ENCODE measurements at regions not wholly inside any gene's neighbourhood (a gene's known extent, or its start where the extent isn't known, plus 50 kb on each side); places are given as distances from the start of the nearest gene placed in this dataset.
"Not testable (repeated sequence)": the region's sequence is repeated elsewhere in the genome, so short reads cannot be mapped to it uniquely, and the experiment has no call there.

GRCh38 chr9:97248252-97248651, 59.2 kb upstream of the CCDC180 start:
- DNase-seq: not testable (repeated sequence)

GRCh38 chr9:97243606-97244005, 63.9 kb upstream of the CCDC180 start:
- no peak for DNase-seq

GRCh38 chr9:97241430-97241829, 66.0 kb upstream of the CCDC180 start:
- DNase-seq: not testable (repeated sequence)

DNA sequence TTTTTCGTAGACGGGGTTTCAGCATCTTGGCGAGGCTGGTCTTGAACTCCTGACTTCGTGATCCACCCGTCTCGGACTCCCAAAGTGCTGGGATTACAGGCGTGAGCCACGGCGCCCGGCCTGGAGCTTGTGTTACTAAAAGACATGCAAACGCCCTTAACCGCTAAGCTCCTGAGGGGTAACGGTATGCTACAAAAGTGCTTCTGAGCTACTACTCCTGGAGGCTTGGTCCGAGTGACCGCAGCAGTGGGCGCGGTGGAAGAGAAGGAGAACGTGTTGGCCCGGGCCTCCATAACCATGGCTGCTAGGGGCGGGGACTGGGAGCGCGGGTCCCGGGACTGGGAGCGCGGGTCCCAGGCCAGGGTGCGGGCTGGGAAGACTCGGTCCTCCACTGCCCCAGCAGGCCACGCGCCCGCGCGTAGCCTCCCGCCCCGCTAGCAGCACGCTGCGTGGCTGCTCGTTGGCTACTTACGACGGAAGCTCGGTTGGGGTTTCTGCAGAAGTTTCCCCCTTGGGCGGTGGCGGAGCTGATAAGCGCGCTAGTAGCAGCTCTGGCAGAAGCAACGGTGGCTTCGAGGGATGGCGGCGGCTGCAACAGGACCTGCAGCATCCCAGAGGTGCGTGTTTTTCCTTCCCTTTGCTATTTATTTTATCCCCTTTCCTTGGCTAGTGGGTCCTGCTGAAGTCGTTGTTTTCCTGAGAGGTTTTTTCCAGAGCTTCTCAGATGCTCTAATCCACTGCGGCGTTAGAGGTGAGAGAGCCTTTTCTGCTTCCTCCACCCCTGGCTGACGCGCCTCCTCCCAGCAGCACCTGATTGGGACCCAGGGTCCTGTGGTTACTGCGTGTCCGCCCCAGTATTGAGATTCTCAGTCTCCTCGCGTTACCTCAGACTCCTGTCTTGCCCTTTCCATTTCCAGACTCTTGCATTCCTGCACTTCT, 69.2 kb upstream of the CCDC180 start:
- DNase-seq: peak; percentile 28

- no peak for DNase-seq
Observed at GRCh38 chr9:97237311-97237786, 70.1 kb upstream of the CCDC180 start.

DNA sequence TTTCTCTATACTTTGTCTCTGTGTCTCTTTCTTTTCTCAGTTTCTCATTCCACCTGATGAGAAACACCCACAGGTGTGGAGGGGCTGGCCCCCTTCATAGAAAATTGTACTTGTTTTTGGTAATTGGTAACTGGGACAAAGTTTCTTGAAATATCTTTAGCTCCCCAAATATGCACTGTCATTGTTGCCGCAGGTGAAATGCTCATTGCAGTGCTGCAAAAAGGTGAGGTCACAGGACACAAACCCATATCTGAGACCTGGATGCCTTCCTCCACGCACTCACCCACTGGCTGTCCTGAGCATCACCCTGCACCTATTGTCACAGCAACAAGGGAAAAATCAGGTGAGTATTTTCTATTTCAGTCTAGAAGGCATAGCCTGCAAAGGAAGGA, 74.5 kb upstream of the CCDC180 start:
- DNase-seq: not testable (repeated sequence)

- DNase-seq: not testable (repeated sequence)
Observed at GRCh38 chr9:97232060-97233008, 75.1 kb upstream of the CCDC180 start.

- DNase-seq: not testable (repeated sequence)
Observed at GRCh38 chr9:97222393-97222792, 85.1 kb upstream of the CCDC180 start.

DNA sequence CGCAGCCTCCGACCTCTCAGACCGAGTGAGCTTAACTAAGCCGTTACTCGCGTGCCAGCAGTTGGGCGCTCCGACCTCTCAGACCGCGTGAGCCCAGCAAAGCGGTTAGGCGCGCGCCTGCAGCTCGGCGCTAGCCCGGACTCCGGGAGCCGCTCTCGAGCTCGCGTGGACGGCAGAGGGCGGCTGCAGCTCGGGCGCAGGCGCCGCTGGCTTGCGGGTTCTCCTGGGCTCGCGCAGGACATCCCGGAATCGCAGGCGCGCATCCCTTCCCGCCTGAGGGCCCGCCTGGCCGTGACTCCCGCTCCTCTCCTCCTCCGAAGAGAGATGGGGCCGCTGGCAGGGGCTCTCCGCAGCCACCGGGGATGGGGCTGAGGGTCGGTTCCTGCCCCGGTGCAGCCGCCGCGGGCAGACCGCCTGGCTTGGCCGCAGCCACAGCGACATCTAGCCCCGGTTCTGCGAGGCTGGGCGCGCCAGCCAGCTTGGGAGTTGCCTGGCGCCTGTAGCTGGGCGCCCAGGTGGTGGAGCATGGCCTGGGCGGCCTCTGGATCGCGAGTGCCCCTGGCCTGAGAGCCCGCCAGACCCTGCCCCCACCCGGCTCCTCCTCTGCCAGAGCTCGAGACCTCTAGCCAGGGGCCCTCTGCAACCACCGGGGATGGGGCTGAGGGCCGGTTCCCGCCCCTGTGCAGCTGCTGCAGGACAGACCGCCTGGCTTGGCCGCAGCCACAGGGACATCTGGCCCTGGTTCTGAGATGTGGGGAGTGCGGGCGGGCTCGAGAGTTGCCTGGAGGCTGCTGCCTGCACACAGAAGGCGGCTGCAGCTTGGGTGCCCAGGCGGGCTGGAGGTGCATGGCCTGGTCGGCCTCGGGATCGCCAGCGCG, 85.7 kb upstream of the CCDC180 start:
- DNase-seq: peak; percentile 62

DNA sequence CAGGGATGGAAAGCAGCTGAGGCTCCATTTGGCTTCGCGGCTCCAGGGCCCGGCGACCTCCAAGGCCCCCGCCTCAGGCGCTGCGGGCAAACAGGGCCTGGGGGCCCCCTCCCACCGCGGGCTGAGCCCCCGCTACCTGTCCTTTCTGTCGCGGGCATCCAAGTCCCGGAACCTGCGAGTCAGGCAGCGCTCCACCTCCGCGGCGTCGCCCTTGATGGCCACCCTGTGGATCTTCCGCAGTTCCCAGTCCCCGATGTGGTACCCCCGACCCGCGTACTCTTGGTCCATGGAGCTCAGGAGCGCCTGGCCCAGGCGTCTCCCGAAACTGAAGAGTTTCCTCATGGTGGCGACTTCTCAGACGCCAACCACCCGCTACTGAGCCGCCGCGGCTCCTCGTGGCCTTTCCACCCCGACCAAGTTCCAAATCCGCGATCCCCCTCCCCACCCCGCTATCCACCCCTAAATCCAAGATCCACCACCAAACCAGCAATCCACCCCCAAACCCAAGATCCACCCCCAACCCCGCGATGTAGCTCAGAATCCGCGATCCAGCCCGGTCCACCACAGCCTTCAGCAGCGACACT, 86.5 kb upstream of the CCDC180 start:
- DNase-seq: no peak

- not testable (repeated sequence) for DNase-seq
Observed at GRCh38 chr9:97220396-97220795, 87.1 kb upstream of the CCDC180 start.

DNA sequence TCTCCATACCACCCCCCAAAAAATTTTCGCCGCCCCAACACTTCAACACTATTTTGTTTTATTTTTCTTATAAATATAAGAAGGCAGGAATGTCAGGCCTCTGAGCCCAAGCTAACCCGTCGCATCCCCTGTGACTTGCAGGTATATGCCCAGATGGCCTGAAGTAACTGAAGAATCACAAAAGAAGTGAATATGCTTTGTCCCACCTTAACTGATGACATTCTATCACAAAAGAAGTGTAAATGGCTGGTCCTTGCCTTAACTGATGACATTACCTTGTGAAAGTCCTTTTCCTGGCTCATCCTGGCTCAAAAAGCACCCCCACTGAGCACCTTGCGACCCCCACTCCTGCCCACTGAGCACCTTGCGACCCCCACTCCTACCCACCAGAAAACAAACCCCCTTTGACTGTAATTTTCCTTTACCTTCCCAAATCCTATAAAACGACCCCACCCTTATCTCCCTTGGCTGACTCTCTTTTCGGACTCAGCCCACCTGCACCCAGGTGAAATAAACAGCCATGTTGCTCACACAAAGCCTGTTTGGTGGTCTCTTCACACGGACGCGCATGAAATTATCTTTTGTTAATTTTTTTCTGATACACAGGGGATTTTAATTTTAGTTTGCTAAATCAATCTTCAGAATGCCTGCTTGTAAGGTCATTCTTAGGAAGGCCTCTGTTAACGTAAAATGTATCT, 87.9 kb upstream of the CCDC180 start:
- not testable (repeated sequence) for DNase-seq

DNA sequence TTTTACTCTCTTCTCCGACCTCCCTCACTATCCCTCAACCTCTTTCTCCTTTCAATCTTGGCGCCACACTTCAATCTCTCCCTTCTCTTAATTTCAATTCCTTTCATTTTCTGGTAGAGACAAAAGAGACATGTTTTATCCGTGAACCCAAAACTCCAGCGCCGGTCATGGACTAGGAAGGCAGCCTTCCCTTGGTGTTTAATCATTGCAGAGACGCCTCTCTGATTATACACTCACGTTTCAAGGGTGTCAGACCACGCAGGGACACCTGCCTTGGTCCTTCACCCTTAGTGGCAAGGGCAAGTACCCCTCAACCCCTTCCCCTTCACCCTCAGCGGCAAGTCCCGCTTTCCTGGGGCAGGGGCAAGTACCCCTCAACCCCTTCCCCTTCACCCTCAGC, 92.3 kb upstream of the CCDC180 start:
- not testable (repeated sequence) for DNase-seq

GRCh38 chr9:97214556-97214955, 92.9 kb upstream of the CCDC180 start:
- DNase-seq: not testable (repeated sequence)

DNA sequence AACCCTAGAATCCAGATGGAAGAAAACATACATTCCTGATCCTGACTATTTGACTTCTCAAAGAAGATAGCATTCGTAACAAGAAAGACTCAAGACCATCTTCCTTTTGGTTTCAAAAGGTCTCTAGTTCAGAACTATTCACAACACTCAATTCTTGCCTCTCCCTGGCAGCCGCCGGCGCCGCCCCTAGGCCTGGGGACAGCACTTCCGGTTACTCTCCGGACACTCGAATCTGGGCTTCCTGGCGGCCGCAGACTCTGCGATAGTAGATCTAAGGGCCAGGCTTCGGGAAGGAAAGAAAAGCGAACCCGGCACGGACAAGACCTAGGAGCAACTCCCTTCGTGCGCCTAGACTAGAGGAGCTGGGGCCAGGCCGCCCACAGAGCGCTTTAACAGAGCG, 107.8 kb upstream of the CCDC180 start:
- not testable (repeated sequence) for DNase-seq

DNA sequence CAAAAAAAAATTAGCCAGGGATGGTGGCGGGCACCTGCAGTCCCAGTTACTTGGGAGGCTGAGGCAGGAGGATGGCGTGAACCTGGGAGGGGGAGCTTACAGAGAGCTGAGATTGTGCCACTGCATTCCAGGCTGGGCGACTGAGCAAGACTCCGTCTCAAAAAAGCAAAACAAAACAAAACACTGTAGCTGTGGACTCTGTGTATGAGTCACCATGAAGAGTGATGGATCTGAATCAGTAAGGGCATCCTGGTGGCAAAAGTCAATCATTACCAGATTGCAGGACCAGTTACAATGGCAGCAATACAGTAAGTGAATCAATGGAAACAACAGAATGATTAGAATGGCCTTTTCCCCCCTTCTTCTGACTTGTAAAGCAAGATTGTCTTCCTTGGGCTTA, 113.7 kb upstream of the CCDC180 start:
- DNase-seq: not testable (repeated sequence)

DNA sequence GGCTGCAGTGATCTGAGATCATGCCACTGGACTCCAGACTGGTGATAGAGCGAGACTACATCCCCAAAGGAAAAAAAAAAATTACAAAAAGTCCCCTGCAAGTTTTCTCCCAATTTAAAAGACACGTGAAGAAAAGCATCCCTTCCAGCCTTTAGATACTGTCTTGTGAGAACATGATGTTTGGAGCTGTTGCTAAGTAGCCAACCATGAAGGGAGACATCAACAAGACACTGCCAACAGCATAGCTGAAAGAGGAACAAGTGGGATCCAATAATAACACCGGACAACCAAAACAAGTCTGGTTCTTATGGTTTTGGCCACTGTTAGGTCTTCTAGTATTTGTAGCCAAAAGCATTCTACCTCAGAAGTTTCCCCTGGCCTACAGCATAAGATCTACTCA, 118.9 kb upstream of the CCDC180 start:
- DNase-seq: no peak

- DNase-seq: not testable (repeated sequence)
Observed at GRCh38 chr9:97187706-97188105, 119.8 kb upstream of the CCDC180 start.

DNA sequence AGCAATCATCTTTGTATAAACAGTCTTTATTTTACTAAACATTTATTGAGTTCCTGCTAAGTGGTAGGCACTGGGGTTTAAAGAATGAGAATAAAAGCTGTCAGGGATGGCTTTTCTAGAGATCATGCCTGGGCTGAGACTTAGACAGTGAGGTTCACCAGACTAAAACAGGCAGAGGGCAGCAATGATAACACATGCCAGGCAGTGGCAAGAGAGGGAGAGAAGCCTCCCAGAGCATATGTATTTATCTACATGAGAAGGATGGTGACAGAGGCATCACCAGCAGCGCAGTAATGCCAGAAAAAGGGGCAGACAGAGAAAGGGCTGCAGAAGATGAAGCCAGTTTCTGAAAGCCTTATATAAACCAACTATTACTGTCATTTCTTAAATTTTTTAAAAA, 121.0 kb upstream of the CCDC180 start:
- DNase-seq: no peak

- not testable (repeated sequence) for DNase-seq
Observed at GRCh38 chr9:97182532-97182931, 124.9 kb upstream of the CCDC180 start.

GRCh38 chr9:97179616-97180015, 127.8 kb upstream of the CCDC180 start:
- DNase-seq: no peak

Data from T1000 (cell line).